HCT116 (cell line): ENCODE measurements at regions not wholly inside any gene's neighbourhood (a gene's known extent, or its start where the extent isn't known, plus 50 kb on each side); places are given as distances from the start of the nearest gene placed in this dataset.

Experiments
- CTCF ChIP-seq, 3 experiments: fragments of 200-600 bp in 1 of 3; sonication (generic) in 1 of 3; IDR thresholded peaks in 2 of 3; conservative IDR thresholded peaks in 1 of 3; 2 replicates each; pipeline ENCODE4 v1.5.1; 2012 to 2017; ENCODE audit warnings: low read depth in 2 of 3, low read length in 2 of 3, antibody characterized with exemption in 1 of 3, borderline replicate concordance in 1 of 3, control low read depth in 1 of 3, mild to moderate bottlenecking in 1 of 3, mixed read lengths in 1 of 3, mixed run types in 1 of 3, moderate library complexity in 1 of 3; ENCODE audit not compliant: insufficient read depth in 1 of 3
- EGR1 ChIP-seq: IDR thresholded peaks from 2 replicates; pipeline ENCODE4 v1.6.1; 2012; ENCODE audit warnings: low read depth
- EZH2 ChIP-seq: fragments of 200-600 bp; sonication (generic); IDR thresholded peaks from 2 replicates; pipeline ENCODE4 v1.6.1; 2017; ENCODE audit warnings: antibody characterized with exemption, mixed run types
- JUND ChIP-seq: IDR thresholded peaks from 2 replicates; pipeline ENCODE4 v1.6.1; 2012
- MAX ChIP-seq: IDR thresholded peaks from 2 replicates; pipeline ENCODE4 v1.6.1; 2012
- RAD21 ChIP-seq: IDR thresholded peaks from 2 replicates; pipeline ENCODE4 v1.6.1; 2012; ENCODE audit warnings: low read depth, mild to moderate bottlenecking
- ZBTB33 ChIP-seq: IDR thresholded peaks from 2 replicates; pipeline ENCODE4 v1.6.1; 2011; ENCODE audit warnings: mild to moderate bottlenecking, low read length, moderate library complexity; ENCODE audit not compliant: insufficient replicate concordance; ENCODE audit errors: extremely low read depth

- TF ChIP-seq EZH2 (no peak), CTCF (IDR thresholded peaks at IDR 0.05 in 2 of 3, conservative IDR thresholded peaks at IDR 0.05 in 1 of 3; ENCODE audit: borderline replicate concordance in 1 of 3, insufficient read depth in 1 of 3, low read depth in 2 of 3, low read length in 2 of 3) (no peak), JUND (no peak), EGR1 (no peak), MAX (no peak), ZBTB33 (no peak), RAD21 (no peak)
Measured at GRCh38 chrX:114073926-114074325, 510.0 kb upstream of the HTR2C start.
